Mesodermal cell (in vitro differentiated cells): ENCODE measurements at regions not wholly inside any gene's neighbourhood (a gene's known extent, or its start where the extent isn't known, plus 50 kb on each side); places are given as distances from the start of the nearest gene placed in this dataset.

Experiments used
- H3K27ac ChIP-seq: 2 replicates; pipeline ENCODE4 v1.7.0; 2013; ENCODE audit warnings: mild to moderate bottlenecking, low read depth, low read length, moderate library complexity; ENCODE audit not compliant: severe bottlenecking
- H3K36me3 ChIP-seq: 2 replicates; pipeline ENCODE4 v1.7.1; 2013; ENCODE audit warnings: mild to moderate bottlenecking, low read length, moderate library complexity; ENCODE audit not compliant: control insufficient read depth, insufficient read depth
- H3K4me1 ChIP-seq: one replicate; pipeline ENCODE4 v1.7.1; 2013; ENCODE audit warnings: mild to moderate bottlenecking, low read length; ENCODE audit not compliant: insufficient read depth, control insufficient read depth, poor library complexity, severe bottlenecking
- H3K4me3 ChIP-seq: 2 replicates; pipeline ENCODE4 v1.7.0; 2013; ENCODE audit warnings: low read length, control low read depth, mild to moderate bottlenecking; ENCODE audit not compliant: insufficient read depth, poor library complexity, severe bottlenecking; ENCODE audit errors: extremely low read depth
- H3K9me3 ChIP-seq: 2 replicates; pipeline ENCODE4 v1.7.1; 2013; ENCODE audit warnings: mild to moderate bottlenecking, low read length, moderate library complexity; ENCODE audit not compliant: control insufficient read depth
- WGBS, 2 experiments: methylation state at CpG; one replicate each; pipeline ENCODE4 v1.1.5; 2013; ENCODE audit warnings: missing lambda C conversion rate in 2 of 2; ENCODE audit not compliant: insufficient coverage in 2 of 2; 5-methylcytosine and 5-hydroxymethylcytosine counted together

DNA sequence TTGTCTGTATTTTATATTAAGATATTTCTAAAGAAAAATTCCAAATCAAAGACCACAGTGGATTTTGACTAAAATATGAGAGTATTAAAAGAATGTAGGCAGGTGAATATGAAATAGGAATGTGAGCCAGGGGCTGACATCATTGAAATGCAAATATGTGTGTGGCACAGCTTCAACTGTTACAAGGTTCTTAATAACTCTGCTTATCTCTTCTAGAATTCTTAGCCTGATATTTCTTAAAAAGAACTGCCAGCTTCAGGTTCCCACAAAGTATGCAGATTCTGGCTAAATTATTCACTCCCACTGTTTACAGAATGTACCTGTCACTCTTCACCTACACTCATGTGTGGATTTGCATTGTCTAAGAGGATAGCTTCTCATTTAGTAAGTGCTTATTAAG is 274.4 kb downstream of the DIRAS2 start:
- Histone ChIP-seq H3K4me3 (no peak overlapping the region), H3K27ac (no peak overlapping the region), H3K9me3 (no peaks in the 10 kb centered on the region)

DNA sequence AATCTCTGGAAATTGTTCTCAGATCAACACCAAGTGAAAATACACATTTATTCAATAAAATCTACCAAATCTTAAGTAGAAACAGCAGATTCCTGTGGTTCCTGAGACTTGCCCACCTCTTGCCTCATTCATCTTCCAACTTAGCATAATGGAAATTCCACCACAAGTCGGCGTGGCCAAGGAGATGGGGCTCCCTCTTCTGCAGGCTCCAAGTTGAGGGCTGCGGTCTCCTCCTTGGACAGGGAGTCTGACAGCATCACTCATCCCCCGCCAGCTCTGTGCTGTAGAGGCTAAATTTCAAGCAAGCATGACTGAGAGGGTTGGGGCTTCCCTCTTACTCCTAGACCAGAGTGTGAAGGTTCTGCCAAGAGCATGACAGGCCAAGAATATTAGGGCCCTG is 273.7 kb downstream of the DIRAS2 start:
- WGBS, 2 experiments, result 85 to 100% methylated on average over 1 to 4 of the region's 4 CpGs
- H3K4me3 ChIP-seq, result no peak overlapping the region
- no peaks in the 10 kb centered on the region for H3K4me1 ChIP-seq
- H3K36me3 ChIP-seq, result no peaks in the 10 kb centered on the region
- H3K9me3 ChIP-seq, result no peaks in the 10 kb centered on the region
- no peak overlapping the region for H3K27ac ChIP-seq

More for the DNA sequence above, 274.4 kb downstream of the DIRAS2 start:
- Histone ChIP-seq H3K36me3 (no peaks in the 10 kb centered on the region), H3K4me1 (no peaks in the 10 kb centered on the region)

DNA sequence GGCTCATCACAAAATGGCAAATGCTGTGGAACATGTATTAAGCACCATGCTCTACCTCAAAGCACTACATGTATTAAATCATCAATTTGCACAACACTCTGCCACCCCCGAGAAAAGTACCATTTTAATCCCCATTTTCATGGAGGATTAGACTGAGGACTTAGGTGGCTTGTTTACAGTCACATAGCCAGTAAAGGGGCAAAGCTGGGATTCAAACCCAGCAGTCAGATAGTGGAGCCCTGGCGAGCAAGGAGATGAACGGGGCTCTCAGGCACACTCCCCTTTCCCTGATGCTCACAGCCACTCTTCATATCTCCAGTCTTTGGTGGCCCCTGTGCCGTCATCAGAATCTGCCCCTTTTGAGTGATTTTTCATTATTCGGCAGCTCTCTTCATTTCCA is 262.9 kb downstream of the DIRAS2 start:
- Histone ChIP-seq H3K4me3 (no peak overlapping the region), H3K36me3 (no peaks in the 10 kb centered on the region), H3K27ac (no peak overlapping the region), H3K9me3 (no peaks in the 10 kb centered on the region), H3K4me1 (no peaks in the 10 kb centered on the region)
- WGBS, 2 experiments, result 76 to 90% methylated on average over 3 to 4 of the region's 5 CpGs

- Histone ChIP-seq H3K4me3 (no peak overlapping the region), H3K36me3 (no peaks in the 10 kb centered on the region), H3K27ac (no peak overlapping the region), H3K4me1 (no peaks in the 10 kb centered on the region), H3K9me3 (no peaks in the 10 kb centered on the region)
- WGBS, 2 experiments, result 72 to 82% methylated on average over 3 of the region's 6 CpGs
Measured at GRCh38 chr9:90385146-90385545, 257.5 kb downstream of the DIRAS2 start.

- Histone ChIP-seq H3K27ac (no peak overlapping the region), H3K9me3 (no peaks in the 10 kb centered on the region), H3K36me3 (no peaks in the 10 kb centered on the region), H3K4me3 (no peak overlapping the region), H3K4me1 (no peaks in the 10 kb centered on the region)
- WGBS, 2 experiments, result 97% methylated on average over 7 to 8 of the region's 8 CpGs
Measured at GRCh38 chr9:90393365-90394152, 249.1 kb downstream of the DIRAS2 start.

GRCh38 chr9:90394871-90395270 is 247.8 kb downstream of the DIRAS2 start:
- no peak overlapping the region for H3K4me3 ChIP-seq
- WGBS, 2 experiments, result 80 to 96% methylated on average over 1 to 3 of the region's 3 CpGs
- no peaks in the 10 kb centered on the region for H3K36me3 ChIP-seq
- H3K4me1 ChIP-seq, result no peaks in the 10 kb centered on the region
- H3K27ac ChIP-seq, result no peak overlapping the region
- no peaks in the 10 kb centered on the region for H3K9me3 ChIP-seq

DNA sequence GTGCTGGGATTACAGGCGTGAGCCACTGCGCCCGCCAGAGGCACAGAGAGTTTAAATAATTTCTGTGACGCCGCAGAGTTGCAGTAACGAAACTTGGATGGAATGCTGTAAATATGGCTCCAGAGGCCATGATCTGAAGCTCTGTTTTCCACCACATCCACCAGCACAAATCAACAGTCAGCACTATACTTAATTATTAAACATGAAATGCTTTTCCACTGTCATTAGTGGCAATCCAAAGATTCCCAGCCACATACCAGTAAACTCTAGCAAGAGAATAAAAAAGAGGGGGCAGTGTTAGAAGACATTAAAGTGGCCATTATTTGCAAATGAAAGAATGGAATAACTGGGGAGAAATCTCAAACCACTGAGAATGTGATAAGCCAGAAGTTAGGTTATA is 242.5 kb downstream of the DIRAS2 start:
- no peaks in the 10 kb centered on the region for H3K9me3 ChIP-seq
- no peak overlapping the region for H3K27ac ChIP-seq
- H3K36me3 ChIP-seq, result no peaks in the 10 kb centered on the region
- WGBS, 2 experiments, result 79 to 100% methylated on average over 3 to 5 of the region's 6 CpGs
- H3K4me1 ChIP-seq, result no peaks in the 10 kb centered on the region
- H3K4me3 ChIP-seq, result no peak overlapping the region

GRCh38 chr9:90408659-90409058 is 234.0 kb downstream of the DIRAS2 start:
- Histone ChIP-seq H3K36me3 (no peaks in the 10 kb centered on the region), H3K4me3 (no peak overlapping the region), H3K27ac (no peak overlapping the region), H3K9me3 (peaks cover 7% of the 10 kb centered on the region), H3K4me1 (no peaks in the 10 kb centered on the region)
- 86% methylated on average over 1 of the region's 3 CpGs; no CpG with 5 or more reads in 1 of the 2 experiments for WGBS, 2 experiments

- 79 to 88% methylated on average over 2 to 4 of the region's 4 CpGs for WGBS, 2 experiments
- Histone ChIP-seq H3K27ac (no peak overlapping the region), H3K9me3 (no peaks in the 10 kb centered on the region), H3K4me3 (no peak overlapping the region), H3K4me1 (peaks cover 11% of the 10 kb centered on the region), H3K36me3 (no peaks in the 10 kb centered on the region)
Measured at GRCh38 chr9:90419221-90419851, 223.3 kb downstream of the DIRAS2 start.

GRCh38 chr9:90420211-90420610 is 222.4 kb downstream of the DIRAS2 start:
- 90 to 100% methylated on average over 2 of the region's 3 CpGs for WGBS, 2 experiments
- H3K4me3 ChIP-seq, result no peak overlapping the region
- H3K36me3 ChIP-seq, result no peaks in the 10 kb centered on the region
- H3K9me3 ChIP-seq, result no peaks in the 10 kb centered on the region
- H3K4me1 ChIP-seq, result peaks cover 11% of the 10 kb centered on the region
- H3K27ac ChIP-seq, result no peak overlapping the region
